ENCODE measurements at regions not wholly inside any gene's neighbourhood (a gene's known extent, or its start where the extent isn't known, plus 50 kb on each side); places are given as distances from the start of the nearest gene placed in this dataset.

DNA sequence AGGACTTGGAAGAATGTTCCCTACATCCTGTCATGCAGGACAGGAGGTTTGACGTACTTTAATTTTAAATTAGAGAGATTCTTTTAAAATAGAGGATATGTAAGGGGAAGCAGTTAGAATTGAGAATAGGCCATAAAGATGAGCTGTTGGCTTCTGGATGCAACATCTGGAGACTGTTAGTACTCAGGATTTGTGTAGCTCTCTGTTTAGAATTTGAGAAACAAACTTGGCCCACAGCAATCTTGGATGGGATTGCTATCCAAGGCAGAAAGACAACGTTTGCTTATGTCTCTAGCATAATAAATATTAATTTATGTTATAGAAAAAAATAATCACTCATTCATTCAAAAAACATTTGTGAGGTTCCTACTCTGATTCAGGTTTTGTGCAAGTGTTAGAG lies 398.4 kb upstream of the NOVA1 start:
- no peak for DNase-seq (ENCODE audit: low spot score)

DNA sequence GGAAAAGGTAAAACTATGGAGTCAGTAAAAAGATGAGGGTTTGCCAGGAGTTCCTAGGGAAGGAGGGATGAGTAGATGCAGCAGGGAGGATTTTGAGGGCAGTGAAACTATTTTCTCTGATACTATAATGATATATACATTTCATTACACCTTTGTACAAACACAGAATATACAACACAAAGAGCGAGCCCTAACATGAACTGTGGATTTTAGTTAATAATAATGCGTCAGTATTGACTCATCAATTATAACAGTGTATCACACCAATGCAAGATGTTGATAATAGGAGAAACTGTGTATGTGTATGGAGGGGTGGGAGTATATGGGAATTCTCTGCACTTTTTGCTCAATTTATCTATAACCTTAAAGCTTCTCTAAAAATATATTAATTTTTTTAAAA lies 404.3 kb upstream of the NOVA1 start:
- DNase-seq (ENCODE audit: low spot score), result no peak

DNA sequence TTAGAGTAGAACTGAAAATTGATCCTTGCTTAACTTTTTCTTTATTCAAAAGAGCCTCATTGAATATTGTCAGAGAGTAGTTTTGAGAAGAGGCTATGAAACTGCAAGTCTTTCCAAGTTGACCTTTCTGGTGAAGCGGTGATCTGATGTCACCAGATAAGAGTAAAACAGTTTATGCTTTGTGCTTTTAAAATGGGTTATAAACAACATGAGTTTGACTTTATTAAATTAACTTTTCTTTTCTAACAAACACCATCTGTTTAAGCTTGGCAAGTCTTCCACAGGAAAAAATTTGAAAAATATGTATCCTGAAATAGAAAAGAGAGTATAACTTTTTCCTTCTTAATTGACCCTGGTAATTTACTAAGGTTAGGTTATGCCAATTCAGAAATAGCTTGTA lies 408.7 kb upstream of the NOVA1 start:
- DNase-seq (ENCODE audit: low spot score), result no peak

DNA sequence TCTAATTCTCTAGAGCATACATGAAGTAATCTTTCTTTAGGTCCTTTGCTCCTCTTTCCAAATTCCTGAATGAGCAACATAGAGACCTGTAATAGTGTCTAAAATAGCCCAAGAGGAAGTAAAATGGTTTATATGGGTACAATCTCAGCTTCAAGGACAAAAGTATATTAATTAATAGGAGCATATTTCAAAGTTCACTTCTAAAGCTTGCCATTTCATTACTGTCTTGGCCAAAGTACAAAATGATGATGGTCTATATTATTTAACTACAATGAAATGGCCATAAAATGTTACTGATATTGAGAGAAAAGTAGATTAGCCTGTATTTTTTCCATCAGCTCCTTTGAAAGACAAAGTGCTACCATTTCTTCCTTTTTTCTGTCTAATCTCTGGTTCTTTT lies 410.4 kb upstream of the NOVA1 start:
- no peak for DNase-seq (ENCODE audit: low spot score)

DNA sequence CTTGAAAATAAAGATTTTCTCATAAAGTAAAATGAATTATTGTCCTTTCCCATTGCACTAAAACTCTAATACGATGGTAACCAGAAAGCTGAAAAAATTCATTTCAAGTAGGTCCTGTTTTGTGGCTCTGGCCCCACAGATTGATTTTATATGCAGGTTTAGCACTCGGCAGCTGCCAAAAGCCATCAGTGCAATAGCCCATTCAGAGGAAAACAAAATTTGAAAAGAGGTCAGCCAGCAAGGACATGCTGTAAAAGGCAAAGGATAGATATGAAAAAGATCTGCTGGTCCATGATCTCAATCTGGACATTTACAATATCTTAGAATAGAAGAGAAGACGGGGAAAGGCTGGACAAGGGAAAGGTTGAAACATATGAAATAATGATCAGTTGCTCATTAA lies 414.8 kb upstream of the NOVA1 start:
- no peak for DNase-seq (ENCODE audit: low spot score)

DNA sequence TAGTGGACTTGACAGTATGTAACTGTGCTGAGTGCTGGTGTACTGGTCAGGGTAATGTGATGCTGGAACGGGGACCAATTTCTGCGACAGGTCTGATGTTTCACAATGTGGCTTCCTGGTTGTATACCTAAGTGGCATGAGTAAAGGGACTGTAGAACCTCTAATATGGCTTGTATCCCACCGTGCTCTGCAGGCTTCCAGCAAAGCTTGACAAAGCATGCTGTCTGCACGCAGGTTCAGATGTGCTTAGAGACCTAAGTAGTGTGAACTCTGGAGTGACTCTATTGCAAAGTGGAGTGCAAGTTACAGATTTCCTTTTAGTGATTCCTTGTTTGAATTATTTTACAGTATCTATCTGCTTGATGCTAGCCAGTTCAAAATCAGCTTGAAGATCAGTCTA lies 415.8 kb upstream of the NOVA1 start:
- DNase-seq (ENCODE audit: low spot score), result no peak

DNA sequence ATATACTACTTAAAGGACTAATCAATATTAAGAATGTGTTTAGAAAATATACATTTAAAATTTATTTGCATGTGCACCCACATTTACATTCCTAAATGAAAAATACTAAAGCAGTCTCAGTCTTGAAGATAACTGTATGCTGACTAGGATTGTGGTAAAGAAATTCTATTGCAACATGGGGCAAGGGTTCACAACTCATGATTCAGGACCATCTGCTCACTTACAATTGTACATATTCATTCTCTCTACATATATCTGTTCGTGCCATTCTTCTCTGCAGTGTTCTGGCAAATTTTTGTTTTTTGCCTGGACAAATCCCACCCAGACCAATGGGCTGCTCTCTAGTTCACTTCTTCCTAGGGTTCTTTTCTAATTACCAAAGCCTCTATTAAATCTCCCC lies 417.2 kb upstream of the NOVA1 start:
- DNase-seq (ENCODE audit: low spot score), result no peak

DNA sequence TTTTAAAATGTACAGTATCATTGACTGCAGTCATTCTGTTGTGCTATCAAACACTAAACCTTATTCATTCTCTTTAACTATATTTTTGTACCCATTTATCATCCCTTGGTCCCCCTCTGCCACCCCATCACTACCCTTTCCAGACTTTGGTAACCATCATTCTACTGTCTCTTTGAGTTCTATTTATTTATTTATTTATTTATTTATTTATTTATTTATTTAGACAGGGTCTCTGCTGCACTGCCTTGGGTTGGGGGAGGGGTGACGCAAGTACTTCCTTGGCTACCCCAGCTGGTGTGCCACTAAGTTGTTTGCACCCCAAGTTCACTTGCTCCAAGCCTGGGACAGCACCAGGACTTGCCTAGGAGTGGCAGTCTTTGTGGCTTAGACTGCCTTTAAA lies 427.8 kb upstream of the NOVA1 start:
- DNase-seq (ENCODE audit: low spot score), result no peak

DNA sequence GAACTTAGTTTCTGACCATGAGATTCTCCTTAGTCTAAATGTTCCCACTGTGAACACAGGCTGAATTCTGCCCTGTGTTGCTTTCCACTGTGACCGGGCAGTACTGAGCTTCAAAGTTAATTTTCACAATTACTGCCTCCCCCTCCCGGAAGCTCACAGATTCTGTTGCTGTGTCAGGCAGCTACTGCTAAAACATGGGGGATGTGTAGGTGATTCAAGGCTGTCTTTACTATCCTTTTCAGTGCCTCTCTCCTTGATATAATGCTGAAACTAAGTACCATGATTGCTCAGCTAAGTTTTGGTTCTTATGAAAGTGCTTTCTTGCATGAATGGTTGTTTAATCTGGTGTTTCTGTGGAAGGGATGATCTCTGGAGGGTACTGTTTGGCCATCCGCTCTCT lies 428.3 kb upstream of the NOVA1 start:
- no peak for DNase-seq (ENCODE audit: low spot score)

DNA sequence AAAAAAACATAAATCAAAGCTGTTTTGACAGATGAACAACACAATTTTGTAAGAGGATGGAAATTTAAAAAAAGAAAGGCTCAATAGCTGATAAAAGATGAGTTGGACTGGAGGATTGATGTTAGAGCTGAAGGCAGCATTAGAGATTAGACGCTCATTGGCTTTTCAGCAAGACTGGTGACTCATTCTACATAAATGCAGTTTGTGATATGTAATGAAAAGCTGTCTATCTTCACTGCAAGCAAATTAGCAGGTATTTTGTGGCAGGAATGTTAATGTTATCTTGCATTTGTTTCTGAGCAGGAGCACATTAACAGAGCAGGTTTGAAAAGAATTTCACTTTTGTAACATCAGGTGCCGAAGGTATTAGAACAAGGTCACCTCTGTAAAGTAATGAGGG lies 442.7 kb upstream of the NOVA1 start:
- no peak for DNase-seq (ENCODE audit: low spot score)

DNA sequence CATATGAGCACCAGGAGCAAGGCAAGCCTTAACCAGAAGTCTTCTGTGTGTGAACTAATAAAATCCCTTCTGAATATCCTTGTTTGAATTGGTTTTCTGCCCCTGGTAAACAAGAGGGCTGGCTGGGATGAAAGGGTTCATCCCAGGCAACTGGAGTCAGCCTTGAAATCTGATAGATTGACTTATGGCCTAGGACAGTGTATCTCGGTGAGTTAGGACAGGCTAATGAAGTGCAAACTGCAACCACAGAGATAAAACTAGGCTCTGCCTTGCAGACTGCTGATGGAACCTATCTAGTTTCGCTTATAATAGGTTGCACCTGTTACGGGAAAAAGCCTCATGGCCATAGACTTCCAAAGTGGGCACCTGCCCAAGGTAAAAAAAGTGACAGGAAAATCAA lies 451.9 kb upstream of the NOVA1 start:
- no peak for DNase-seq (ENCODE audit: low spot score)

DNA sequence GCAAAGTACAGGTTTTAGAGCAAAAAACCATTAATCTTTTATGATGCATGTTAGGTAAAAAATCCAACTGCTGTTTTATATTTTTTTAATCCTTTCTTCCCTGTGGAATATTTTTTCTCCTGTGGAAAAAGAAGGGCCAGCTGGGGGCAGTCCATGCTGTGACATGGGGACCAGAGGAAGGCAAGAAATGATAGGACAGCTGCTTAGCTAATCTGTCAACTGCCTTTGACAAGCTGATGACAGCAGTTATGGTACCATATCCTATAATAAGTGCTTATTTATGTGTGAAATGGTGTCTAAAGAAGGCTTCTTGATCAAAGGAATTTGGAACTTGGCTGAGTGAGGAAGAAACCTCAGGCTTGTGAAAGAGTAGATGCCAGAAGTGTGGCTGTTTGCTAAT lies 452.4 kb upstream of the NOVA1 start:
- DNase-seq (ENCODE audit: low spot score), result no peak

DNA sequence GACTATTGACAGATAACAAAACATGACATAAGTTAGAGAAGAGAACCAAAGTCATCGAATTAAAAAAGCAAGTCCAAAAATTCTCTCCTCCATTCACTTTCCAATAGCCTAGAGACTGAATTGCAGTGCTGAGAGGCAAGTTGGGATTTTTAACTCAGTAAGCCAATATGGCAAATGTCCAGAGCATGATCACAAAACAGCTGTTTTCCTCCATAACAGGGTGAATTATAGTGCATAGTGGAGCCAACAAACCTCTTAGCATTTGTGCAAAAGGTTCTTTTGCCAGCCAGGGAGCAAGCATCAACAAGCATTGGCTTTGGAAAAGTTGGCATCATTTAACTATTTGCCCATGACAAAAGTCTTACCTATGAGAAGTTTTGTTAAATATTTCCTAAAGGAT lies 458.8 kb upstream of the NOVA1 start:
- no peak for DNase-seq (ENCODE audit: low spot score)

DNA sequence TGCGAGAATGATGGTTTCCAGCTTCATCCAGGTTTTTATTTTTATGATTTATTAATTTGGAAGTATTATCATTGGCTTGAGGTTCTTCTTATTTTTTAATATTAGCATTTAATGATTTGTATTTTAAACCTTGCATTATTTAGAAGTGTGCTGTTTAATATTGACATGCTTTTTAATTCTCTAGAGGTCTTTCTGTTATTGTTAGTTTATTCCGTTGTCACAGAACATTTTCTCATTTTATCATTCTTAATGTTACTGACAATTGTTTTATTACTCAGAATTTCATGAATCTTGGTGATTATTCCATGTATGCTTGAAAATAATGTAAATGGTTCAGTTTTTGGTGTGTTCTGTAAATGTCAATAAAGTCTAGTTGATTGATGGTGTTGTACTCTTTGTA lies 463.5 kb upstream of the NOVA1 start:
- DNase-seq (ENCODE audit: low spot score), result no peak

DNA sequence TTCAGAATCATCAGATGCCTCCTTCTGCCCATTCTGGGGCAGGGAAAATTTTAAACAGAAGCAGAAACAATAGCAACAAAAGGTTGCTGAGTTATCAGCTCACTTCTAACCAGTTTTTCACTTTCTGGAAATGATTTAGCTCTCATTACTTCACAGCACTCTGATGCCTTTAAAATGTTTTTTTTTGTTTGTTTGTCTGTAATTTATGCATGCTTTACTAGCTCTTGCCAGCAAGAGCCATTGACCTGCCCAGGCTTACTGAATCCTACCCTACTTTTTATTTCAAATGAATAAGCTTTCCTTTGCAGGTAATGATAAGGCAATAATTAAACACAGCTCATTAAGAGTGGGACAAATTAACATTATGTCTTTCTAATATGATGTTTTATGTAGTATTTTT lies 466.1 kb upstream of the NOVA1 start:
- DNase-seq (ENCODE audit: low spot score), result no peak

DNA sequence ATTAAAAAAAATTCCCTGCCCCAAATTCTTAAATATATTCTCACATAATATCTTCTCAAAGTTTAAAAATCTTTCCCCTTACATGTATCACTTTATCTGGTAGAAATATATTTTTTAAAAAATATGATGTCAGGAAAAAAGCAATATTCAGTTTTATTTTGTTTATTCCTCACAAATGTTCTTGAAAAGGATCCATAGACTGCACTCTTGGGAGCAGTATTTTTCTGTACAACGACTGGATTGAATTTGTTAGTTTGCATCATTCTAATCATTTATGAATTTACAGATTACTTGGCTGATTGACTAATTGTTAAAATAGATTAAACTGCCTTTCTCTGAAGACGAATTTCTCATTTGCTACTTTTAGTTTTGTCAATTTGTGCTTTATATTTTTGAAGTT lies 468.1 kb upstream of the NOVA1 start:
- DNase-seq (ENCODE audit: low spot score), result no peak

DNA sequence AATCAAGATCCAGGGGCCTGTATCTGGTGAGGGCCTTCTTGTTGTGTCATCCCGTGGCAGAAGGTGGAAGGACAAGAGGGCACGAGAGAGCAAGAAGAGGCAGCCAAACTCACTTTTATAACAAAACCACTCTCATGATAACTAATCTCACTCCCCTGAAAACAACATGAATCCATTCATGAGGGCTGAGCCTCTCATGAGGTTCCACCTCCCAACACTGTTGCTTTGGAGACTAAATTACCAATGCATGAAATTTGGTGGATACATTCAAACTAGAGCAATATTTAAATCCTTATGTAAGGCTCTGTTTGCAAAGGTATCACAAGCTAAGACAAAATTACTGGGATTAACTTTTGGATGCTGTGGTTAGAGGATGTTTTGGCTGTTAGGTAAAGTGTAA lies 470.1 kb upstream of the NOVA1 start:
- no peak for DNase-seq (ENCODE audit: low spot score)

DNA sequence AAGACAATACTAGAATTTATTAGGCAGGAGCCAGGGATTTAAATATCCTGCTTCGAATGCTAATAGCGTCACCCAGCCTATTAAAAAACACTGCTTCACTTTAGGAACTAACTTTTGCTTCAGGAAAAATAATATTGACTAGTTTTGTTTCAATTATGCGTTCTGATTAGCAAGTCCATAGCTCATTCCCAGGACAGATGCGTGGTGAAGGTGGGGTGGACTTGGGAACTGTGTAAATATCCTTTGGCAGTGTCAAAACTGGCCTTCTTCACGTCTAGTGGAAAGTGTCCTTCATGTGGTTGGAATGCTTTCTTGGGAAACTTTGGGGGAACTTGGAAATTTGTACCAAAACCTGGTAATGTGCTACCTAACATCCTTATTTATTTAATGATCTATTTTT lies 474.8 kb upstream of the NOVA1 start:
- DNase-seq (ENCODE audit: low spot score), result no peak

DNA sequence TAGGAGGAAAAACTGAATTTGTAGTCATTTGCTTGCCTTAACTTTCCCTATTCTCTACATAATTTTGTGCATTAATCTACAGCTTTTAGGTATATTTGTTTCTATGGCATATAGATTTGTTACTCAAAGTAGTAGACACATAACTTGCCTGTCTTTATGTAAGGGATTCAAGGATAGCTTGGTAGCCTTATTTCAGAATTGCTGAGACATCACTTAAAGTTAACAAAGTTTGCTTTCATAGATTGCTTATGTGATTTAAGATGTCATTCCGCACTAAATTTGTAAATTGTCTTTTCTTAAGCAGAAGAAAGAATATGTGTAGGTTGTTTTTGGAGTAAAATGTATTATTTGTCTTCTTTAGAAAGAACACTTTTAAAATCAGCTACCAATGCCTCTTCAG lies 477.7 kb upstream of the NOVA1 start:
- no peak for DNase-seq (ENCODE audit: low spot score)

DNA sequence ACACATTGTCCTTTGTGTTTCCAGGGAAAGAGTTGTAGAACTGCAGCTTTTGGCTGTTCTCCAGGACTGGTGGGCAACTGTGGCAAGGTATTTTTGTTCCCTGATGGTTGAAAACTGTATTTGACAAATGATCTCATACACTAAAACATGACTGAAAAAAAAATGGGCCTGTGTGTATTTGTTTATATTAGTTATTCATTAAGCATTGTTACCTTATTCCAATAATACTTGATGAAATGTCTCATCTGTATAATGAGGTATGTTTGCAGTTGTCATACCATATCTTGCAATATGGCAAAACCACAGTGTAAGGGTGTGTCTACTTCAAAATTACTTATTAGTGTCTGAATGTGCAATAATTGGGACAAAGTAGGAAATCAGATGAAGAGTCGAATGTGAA lies 479.4 kb upstream of the NOVA1 start:
- DNase-seq (ENCODE audit: low spot score), result no peak

DNA sequence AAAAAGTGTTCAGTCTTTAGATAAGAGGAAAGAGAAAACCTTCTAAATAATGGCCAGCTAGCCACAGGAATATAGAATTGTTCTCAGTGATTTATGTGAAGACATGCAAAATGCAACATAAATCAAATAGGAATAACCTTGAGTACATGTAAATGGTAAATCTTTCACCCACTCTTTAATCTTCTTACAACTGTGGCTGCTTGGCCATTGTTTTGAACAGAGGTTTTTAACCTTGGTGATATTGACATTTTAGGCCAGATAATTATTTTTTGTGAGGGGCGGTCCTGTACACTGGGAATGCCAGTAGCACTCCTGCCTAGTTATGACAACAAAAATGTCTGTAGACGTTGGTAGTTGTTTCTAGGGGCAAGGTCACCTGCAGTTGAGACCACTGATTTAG lies 479.9 kb upstream of the NOVA1 start:
- DNase-seq (ENCODE audit: low spot score), result no peak

DNA sequence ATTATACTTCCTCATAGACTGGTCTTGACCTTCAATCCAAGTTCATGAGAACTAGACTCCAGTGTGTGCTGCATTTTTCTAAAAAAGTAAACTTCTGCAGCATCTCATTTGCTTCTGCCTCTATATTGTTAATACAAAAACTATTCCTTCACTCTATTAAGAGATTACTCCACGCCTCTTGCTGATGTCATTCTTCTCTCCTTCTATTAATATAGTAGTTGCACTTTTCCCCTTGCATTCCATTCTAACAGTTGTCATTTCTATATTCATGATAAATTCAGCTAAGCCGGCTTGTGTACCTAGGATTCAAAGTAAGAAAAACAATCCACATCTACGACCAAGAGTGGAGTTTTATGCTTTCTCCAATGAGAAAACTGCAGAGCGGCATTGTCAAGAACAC lies 480.4 kb upstream of the NOVA1 start:
- DNase-seq (ENCODE audit: low spot score), result no peak

DNA sequence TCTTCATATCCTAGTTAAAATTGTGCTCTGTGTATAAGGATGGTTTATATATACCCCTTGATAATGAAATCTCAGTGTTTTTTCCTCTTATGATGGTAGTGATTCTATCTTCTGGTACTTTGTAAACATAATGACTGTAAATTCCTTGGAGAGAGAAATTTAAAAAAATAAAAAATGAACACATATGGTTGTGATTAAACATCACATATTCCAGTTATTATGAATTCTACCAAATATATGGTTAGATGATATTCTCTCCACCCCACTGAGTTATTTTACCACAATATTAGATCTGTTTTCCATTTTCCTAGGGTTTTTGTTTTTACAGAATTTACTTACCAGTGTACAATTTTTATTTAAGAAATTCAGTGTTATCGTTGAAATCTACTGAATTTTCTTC lies 481.9 kb upstream of the NOVA1 start:
- DNase-seq (ENCODE audit: low spot score), result no peak

DNA sequence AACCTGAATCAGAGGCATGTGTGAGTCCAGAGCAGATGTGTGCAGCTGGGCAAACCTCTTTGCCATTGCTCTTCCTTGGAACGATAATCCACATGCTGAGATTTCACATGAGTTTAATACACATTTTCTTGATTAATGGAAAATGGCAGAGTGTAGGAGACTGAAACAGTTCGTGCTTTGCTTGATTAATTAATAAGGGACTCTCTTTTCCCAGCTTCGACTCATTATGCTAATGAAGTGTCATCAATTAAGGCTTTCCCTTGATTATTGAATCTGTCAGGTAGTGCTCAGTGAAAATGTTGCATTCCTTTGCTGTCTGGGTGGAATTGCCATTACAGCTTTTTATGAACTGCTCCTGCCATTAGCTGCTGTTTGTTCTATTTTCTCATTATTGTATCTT lies 487.7 kb upstream of the NOVA1 start:
- no peak for DNase-seq (ENCODE audit: low spot score)

DNA sequence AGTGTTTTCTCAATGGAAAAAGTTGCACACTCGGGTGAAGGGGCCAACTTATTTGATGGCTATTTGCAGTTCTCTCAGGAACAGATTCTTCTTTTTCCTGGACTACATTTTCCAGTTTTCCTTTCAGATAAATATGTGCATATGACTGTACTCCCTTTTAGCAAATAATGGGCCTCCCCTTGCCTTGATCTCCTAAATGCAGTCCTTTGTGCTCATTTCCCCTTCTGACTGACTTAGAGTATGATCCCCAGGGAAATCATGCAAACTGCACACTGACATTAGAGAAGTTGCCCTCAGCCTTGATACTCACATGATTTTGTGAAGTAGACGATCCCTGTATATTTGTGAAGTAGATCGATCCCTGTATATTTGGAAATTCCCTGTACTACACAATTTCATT lies 492.9 kb upstream of the NOVA1 start:
- no peak for DNase-seq (ENCODE audit: low spot score)

DNA sequence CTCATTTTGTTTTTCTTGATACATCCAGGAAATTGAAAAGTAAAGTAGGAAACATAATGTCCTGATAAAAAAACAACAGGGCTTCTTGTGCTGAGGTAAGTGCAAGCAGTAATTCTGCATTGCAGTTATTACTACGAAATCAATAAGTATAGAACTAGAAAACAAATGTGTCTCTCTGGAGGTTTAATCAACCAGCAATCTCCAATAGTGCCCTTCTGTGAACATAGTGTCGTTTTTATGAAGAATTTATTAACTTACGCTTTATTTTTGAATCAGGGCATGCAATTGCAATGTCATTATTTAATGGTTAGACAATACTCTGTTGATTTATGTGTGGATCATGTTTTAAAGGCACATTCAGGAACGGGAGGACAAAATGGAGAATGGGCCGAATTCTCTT lies 494.1 kb upstream of the NOVA1 start:
- no peak for DNase-seq (ENCODE audit: low spot score)

Data from SW480 (cell line).